GM21526 (cell line): ENCODE measurements at regions not wholly inside any gene's neighbourhood (a gene's known extent, or its start where the extent isn't known, plus 50 kb on each side); places are given as distances from the start of the nearest gene placed in this dataset.
"Not testable (repeated sequence)": the region's sequence is repeated elsewhere in the genome, so short reads cannot be mapped to it uniquely, and the experiment has no call there.

Experiments used
- ATAC-seq: cut with Tn5 transposase; IDR thresholded peaks from one replicate; pipeline ENCODE4 v1.9.1; 2021; ENCODE audit warnings: moderate library complexity; ENCODE audit not compliant: unreplicated experiment, low FRiP score

DNA sequence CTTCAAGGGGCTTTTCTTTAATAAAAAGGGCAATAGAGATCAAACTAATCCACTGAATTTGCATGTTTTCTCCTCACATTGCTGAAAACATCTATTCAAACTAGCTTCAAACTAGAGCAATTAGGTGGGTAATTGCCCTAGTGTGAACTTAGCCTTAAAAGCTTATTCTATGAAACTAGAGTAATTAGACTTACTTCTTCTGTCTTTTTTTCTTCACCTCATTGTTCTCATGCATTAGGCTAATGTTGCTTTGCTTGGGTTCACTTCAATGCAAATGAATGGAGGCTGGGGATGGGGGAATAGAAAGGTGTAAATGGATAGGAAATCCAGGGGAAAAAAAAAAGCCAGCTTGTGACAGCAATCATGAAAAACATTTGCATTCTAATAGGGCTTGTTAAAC lies 414.8 kb upstream of the LMO3 start:
- no peak for ATAC-seq

DNA sequence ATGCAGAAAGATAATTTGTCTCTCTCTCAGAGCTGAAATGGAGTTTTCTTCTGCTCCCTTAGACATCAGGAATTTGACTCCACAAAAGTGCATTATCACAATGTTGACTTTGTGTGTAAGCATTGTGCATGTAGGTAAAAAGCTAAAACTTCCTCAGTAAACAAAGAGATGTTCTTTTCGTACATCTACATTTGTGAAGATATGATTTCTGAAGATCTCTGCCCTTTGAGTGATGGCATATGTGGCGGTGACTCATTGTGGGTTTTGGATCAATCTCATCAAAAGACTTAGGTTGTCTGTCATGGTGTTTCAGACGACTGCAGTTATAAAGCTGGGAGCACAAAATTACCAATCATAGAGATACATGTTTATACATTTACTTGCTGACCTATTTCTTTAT lies 411.4 kb upstream of the LMO3 start:
- no peak for ATAC-seq

DNA sequence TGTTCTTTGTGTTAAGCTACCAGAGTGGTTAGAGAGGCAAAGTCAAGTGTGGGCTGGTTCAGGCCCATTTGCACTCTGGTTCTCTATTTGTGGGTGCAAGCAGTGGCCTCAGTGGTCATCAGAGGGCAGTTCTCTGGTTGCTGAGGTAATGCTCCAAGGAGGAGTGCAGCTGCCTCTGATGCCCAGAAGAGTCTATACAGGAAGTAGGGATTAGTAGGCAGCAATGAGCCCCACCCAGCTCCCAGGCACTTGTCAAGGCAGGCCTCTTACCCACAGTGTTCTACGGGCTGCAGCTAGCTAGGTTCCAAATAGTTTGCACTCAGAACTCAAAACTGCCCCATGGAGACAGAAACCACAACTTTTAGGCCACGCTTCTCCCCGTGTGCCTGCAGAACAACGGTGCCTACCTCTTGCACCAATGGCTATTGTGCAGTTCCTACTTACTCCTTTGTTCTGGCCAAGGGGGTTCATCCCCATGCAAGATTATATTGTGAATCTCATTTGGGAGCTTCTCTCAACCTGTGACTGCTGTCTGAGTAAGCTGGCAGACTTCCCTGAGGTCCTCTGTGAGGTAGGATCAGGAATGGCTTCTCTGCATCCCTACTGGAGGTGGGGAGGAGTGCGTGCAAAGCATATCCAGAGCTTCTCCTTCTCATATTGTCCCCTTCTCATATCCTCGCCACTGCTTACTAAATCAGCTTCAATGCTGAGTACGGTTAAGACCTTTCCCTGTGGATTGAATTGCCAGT lies 410.3 kb upstream of the LMO3 start:
- no peak for ATAC-seq

DNA sequence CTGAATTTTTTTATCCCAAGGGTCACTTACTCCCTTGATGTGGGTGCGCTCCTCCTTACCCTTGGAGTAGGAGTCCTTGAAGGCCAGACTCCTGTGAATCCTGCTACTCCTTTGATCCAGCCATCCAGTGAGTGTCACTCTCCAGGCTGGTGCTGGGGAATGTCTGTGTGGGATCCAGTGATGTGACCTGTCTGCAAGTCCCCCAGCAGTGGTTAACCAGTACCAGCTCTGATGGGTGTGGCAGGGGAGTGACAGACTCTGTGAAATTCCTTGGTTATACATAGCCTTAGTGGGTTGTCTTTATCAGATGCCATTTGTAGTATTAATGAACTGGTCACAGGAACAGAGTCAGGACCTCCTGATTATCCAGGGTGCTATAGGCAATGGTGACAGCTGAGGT lies 409.5 kb upstream of the LMO3 start:
- no peak for ATAC-seq

DNA sequence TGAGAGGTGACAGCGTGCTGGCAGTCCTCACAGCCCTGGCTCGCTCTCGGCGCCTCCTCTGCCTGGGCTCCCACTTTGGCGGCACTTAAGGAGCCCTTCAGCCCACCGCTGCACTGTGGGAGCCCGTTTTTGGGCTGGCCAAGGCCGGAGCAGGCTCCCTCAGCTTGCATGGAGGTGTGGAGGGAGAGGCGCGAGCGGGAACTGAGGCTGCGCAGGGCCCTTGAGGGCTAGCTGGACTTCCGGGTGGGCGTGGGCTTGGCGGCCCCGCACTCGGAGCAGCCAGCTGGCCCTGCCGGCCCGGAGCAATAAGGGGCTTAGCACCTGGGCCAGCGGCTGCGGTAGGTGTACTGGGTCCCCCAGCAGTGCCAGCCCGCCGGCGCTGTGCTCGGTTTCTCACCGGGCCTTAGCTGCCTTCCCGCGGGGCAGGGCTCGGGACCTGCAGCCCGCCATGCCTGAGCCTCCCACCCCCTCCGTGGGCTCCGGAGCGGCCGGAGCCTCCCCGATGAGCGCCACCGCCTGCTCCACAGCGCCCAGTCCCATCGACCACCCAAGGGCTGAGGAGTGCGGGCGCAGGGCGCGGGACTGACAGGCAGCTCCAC lies 401.6 kb upstream of the LMO3 start:
- ATAC-seq, result not testable (repeated sequence)

DNA sequence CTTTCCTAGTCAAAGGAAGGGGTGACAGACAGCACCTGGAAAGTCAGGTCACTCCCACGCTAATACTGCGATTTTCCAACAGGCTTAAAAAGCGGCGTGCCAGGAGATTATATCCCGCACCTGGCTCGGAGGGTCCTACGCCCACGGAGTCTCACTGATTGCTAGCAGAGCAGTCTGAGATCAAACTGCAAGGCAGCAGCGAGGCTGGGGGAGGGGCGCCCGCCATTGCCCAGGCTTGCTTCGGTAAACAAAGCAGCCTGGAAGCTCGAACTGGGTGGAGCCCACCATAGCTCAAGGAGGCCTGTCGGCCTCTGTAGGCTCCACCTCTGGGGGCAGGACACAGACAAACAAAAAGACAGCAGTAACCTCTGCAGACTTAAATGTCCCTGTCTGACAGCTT lies 392.6 kb upstream of the LMO3 start:
- ATAC-seq, result not testable (repeated sequence)

DNA sequence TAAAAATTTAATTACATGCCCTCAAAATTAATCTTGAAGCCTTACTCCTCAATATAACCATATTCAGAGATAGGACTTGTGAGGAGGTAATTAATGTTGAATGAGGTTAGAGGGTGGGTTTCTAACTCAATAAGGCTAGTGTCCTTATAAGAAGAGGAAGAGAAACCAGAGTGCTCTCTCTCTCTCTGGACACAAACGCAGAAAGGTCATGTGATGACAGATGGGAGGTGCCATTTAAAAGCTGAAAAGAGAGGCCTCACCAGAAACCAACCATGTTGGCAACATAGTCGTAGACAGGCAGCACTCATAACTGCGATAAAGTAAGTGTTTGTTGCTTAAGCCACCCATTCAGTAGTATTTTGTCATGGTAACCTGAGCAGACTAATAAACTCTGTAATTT lies 378.5 kb upstream of the LMO3 start:
- ATAC-seq, result no peak

DNA sequence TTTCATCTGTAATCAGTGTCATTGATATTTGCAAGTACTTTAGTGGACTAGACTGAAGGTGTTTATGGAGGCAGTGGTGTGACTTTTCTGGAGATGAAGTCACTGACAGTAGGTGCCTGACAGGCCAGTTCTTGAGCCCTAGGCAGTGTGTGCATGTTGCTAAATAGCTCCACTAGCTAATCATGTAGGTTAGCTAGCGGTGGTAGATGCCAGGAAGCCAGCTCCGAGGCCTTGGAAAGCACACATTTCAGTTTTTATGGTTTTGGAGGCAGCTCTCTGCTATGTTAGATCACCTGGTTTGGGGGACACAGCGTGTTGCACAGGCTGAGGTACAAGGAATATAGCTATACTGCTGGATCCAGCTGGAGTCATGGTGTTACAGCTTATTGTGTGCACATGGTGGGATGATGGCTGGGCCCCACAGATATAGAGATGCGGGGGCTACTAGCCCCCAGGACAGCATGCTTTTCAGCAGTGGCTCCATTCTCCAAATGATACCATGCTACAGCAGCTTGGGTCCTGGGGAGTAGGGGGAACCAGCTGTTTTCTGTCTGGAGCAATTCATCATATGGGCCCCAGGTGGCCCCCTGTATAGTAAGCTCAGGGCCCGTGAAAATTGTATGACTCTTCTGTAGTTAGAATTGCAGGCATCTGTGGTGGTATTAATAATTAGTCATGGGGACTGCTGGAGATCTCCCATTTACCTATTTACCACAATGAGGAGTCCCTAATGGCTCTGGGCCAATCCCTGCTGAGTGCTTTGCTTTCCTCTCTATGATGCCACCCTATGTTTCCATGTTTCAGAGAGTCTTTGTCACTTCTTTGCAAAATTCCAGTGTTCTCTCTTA lies 367.2 kb upstream of the LMO3 start:
- no peak for ATAC-seq

DNA sequence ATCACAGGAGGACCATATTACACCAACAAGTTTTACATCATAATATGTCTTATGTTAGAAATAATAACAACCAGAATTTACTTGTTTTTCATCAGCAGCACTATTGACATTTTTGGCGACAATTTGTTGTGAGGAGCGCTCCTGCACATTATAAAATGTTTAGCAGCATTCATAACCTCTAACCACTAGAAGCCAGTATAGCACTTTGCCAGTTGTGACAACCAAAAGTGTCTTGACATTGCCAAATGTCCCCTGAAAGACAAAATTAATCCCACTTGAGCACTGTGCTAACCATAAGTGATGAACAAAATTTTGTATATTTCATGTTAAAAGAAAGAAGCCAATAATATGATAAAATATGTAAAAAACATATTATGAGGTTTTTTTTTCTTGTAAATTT lies 356.9 kb upstream of the LMO3 start:
- no peak for ATAC-seq

DNA sequence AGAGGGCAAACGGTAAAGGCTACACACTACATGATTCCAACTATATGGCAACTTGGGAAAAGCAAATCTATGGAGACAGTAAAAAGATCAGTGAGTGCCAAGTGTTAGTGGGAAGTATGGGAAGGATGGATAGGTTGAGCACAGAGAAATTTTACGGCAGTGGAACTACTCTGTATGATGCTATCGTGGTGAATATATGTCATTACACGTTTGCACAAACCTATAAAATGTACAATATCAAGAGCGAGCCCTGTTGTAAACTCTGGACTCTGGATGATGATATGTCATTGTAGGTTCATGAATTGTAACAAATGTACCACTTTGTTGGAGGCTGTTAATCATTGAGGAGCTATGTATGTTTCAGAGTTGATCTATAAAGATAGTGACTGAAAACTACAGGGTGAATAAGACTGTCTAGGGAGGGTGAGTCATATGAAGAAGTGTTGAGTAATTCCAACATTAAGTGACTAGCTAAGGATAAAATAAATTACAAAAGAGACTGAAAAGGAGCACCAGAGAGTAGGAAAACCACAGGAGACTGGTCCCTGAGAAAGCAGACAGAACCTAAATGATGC lies 349.2 kb upstream of the LMO3 start:
- ATAC-seq, result no peak

DNA sequence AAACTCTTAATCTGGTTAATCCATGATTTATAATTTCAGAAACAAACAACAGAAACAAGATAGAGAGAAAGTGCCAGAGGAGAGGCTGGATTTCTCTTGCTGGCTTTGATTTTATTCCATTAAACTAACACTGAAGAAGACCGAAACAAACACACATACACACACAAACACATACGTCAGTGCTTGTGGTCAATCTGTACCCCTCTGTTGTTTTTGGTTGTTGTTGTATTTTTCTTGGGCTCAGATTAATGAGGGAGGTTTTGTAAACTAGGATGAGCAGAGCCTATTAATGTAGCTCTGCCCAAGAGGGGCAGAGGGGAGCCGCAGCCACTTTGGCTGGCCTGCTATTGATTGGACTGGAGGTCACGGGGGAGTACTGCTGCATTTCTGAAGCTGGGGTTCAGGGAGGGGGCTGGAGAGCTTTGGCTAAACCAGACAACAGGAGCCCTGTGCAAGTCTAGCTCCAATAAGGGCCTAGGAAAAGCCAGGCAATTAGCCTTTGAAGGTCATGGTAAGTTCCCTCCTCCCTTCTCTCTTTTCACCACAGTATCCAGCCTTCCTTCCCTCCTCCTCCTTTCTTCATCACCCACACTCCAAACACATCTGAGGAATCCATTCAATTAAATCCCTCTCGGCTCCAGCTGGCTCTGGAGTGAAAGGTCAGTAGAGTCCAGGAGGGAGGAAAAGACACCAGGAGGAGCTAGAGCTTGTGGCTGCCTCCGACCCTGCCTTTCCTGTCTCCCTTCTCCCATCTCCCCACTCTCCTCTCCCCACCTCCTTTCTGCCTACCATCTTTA lies 344.1 kb upstream of the LMO3 start:
- ATAC-seq, result no peak

DNA sequence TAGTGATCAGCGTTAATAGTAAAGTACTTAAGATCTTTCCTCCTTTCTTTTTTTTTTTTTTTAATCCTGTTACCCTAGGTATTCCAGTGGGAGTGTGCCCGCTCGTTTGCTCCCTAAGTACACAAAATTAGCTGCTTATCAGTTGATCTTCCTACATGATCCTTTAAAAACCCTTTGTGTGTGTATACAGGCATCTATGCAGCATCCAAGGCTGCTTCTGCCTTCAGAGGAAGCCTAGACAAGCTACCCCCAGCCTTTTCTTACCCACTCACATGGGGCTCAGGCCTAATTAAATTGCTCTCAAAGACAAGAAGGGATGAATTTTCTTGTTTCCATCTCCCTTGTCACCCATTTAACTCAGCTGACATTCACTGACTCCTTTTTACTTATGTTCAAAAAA lies 343.4 kb upstream of the LMO3 start:
- ATAC-seq, result no peak

DNA sequence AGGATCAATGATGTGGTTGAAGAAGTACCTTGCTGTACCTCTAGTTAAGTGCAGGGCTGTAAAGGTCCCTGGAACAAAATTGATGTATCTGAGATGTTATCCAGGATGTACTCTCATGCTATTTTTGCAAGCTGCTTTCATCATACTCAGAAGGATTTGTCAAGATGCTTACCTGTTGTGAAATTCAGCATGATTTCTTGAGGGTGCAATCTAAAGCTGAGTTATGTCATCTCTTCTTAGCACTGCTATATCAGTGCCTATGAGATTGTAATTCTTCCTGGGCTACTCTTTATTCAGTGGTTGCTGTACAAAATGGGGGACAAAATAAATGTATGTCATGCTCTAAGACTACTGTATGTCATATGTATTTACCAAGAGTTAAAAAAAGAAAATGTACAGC lies 340.7 kb upstream of the LMO3 start:
- no peak for ATAC-seq

DNA sequence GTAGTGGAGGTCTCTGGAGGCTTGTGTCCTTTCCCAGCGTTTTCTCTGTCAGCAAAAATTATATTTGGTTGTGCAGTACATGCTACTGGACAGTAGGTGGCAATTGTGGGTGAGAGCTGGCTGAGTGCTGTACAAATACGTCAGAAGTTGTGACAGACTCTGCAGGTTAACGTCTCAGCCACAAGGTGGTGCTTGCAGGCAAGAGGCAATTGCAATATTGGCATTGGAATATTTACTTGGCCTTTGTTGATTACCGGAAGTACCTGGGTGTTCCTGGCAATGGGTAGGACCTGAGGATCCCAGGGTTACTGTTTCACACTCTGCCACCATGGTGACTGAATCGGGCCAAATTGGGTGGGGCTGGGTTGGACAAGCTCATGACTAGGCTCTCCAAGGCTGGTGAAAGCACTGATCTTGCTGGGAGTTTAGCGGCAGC lies 333.9 kb upstream of the LMO3 start:
- peak; percentile 100 for ATAC-seq

DNA sequence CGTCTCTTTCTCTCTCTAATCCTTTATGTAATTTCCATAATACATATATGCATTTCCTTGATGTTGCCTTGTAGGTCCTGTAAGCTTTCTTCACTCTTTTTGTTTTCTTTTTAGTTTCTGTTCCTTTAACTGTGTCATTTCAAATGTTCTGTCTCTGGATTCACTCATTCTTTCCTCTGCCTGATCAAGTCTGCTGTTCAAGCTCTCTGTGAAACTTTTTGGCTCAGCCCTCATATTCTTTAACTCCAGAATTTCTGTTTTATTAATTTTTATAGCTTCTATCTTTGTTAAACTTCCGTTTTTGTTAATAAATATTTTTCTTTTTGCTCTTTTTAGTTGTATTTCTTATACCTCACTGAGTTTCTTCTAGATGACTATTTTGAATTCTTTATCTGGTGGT lies 321.3 kb upstream of the LMO3 start:
- no peak for ATAC-seq

DNA sequence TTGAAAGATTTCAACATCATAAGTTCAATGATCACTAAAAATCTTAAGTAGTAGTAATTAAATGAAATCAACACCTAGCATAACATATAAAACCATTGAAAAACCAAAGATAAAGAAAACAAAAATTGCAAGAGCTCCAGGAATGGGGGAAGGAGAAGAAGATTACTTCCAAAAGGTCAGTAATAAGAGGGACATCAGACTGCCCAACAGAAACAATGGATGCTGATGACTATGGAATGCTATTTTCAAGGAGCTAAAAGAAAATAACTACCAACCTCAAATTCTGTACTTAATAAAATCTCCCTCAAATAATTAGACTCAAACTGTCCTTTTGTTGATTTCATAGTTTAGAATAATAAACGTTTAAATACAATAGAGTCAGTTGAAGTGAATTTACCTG lies 314.5 kb upstream of the LMO3 start:
- ATAC-seq, result no peak

DNA sequence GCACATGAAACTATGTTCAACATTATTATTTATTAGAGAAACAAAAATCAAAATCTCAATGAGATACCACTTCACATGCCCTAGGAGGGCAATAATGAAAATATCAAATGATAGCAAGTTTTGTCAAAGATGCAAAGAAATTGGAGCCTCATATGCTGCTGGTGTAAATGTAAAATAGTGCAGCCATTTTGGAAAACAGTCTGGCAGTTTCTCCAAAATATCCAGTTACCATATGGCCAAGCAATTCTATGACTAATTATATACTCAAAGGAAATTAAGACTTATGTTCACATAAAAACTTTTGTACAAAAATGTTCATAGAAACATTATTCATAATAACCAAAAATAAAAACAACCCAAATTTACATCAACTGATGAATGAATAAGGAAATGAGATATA lies 313.6 kb upstream of the LMO3 start:
- no peak for ATAC-seq

DNA sequence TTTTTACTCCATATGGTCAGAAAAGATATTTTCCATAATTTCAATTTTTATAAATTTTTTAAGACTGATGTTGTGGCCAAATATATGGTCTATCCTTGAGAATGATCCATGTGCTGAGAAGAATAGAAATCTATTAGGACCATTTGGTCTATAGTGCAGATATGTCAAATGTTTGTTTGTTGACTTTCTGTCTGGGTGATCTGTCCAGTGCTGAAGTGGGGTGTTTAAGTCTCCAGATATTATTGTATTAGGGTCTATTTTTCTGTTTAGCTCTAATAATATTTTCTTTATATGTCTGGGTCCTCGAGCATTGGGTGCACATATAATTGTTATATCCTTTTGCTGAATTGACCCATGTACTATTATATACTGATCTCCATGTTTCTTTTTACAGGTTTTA lies 308.9 kb upstream of the LMO3 start:
- no peak for ATAC-seq

DNA sequence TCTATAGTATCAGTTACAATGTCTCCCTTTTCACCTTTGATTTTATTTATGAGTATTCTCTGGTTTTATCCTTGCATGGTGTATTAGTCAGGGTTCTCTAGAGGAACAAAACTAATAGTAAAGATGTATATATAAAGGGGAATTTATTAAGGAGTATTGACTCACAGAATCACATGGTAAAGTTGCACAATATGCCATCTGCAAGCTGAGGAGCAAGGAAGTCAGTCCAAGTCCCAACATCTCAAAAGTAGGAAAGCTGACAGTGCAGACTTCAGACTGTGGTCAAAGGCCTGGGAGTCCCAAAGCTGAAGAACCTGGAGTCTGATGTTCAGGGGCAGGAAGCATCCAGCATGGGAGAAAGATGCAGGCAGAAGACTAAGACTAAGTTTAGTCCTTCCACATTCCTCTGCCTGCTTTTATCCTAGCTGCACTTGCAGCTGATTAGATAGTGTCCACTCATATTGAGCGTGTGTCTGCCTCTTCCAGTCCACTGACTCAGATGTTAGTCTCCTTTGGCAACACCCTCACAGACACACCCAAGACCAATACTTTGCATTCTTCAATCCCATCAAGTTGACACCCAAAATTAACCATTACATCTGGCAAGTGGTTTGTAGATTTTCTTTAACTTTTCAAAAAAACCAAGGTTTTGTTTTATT lies 308.0 kb upstream of the LMO3 start:
- ATAC-seq, result no peak

DNA sequence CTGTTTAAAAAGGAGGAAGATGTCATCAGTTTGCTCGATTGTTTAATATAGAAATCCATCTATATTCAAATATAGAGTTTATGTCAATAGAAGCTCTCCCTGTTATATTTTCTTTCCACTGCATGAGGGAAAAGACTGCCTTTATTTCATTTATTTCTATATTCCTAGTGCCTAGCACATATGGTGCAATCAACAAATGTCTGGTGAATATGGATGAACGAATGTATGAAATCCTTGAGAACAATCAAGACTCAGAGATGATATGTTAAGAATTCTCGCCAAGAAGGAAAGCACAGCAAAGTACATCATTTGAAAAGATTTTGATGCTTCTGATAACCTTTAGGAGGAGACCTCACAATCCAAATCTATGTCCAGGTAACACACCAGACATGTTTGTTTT lies 296.0 kb upstream of the LMO3 start:
- no peak for ATAC-seq
